ENCODE measurements at regions not wholly inside any gene's neighbourhood (a gene's known extent, or its start where the extent isn't known, plus 50 kb on each side); places are given as distances from the start of the nearest gene placed in this dataset.

DNA sequence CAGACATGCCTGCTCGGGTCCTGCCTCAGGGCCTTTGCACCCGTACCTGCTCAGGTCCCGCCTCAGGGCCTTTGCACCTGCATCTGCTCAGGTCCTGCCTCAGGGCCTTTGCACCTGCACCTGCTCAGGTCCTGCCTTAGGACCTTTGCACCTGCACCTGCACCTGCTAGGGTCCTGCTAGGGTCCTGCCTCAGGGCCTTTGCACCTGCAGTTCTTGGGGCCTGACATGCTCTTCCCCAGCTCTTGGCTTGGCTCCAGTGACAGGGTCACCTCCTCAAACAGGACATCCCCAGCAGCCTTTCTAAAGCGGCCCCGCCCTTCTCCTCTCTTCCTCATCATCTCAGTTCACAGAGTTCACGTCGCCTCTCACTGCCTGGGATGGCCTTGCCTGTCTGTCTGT, 54.9 kb upstream of the NCOR2 start:
- peaks cover 34% of the 10 kb centered on the region for H3K4me1 Mint-ChIP-seq (ENCODE audit: insufficient read depth, unreplicated experiment)
- H3K4me3 Mint-ChIP-seq (ENCODE audit: unreplicated experiment): no peak overlapping the region
- H3K27ac Mint-ChIP-seq (ENCODE audit: low read depth, unreplicated experiment): no peak overlapping the region
- TF ChIP-seq, protein P1, sequence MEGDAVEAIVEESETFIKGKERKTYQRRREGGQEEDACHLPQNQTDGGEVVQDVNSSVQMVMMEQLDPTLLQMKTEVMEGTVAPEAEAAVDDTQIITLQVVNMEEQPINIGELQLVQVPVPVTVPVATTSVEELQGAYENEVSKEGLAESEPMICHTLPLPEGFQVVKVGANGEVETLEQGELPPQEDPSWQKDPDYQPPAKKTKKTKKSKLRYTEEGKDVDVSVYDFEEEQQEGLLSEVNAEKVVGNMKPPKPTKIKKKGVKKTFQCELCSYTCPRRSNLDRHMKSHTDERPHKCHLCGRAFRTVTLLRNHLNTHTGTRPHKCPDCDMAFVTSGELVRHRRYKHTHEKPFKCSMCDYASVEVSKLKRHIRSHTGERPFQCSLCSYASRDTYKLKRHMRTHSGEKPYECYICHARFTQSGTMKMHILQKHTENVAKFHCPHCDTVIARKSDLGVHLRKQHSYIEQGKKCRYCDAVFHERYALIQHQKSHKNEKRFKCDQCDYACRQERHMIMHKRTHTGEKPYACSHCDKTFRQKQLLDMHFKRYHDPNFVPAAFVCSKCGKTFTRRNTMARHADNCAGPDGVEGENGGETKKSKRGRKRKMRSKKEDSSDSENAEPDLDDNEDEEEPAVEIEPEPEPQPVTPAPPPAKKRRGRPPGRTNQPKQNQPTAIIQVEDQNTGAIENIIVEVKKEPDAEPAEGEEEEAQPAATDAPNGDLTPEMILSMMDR (IDR thresholded peaks at IDR 0.05; ENCODE audit: unreplicated experiment): no peak
- no peak for DNase-seq (ENCODE audit: unreplicated experiment)
- ChIA-PET CTCF (interaction anchor here (0.6 kb wide), 2 partner anchors 122 to 130 kb away, joined by 3 read pairs; no protein-coding TSS in a partner anchor), POLR2A (interaction anchor here (0.8 to 1.1 kb wide), 2 partner anchors 10 to 105 kb away, joined by 3 read pairs; no protein-coding TSS in a partner anchor)
- BruUV-seq (replicated peaks): no TSS peak
- H3K36me3 Mint-ChIP-seq (ENCODE audit: insufficient read depth, unreplicated experiment): peaks cover 13% of the 10 kb centered on the region
- no peaks in the 10 kb centered on the region for H3K9me3 Mint-ChIP-seq (ENCODE audit: unreplicated experiment)
- intact Hi-C loops (cut with micrococcal nuclease): no loop called here
- H3K27me3 Mint-ChIP-seq (ENCODE audit: insufficient read depth, unreplicated experiment): no peaks in the 10 kb centered on the region

DNA sequence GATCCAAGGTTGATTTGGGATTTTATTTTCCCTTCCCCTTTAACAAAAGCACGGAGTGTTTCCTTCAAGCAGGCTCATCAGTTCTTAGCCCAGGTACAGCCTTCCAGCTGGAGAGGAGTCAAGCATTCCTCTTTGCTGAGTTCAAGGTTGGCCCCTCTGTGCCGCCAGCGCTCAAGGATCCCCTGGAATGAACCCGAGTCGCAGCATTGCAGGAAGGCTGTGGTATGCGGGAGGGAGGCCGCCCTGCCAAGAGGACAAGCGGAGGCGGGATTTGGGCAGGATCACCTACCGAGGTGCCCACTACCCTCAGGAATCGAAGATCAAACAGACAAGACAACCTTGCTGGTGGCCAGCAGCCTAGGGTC, 53.9 kb upstream of the NCOR2 start:
- no peak for DNase-seq (ENCODE audit: unreplicated experiment)
- Mint-ChIP-seq H3K9me3 (ENCODE audit: unreplicated experiment) (no peaks in the 10 kb centered on the region), H3K36me3 (ENCODE audit: insufficient read depth, unreplicated experiment) (peaks cover 13% of the 10 kb centered on the region), H3K27ac (ENCODE audit: low read depth, unreplicated experiment) (peak overlapping the region; percentile 67), H3K4me3 (ENCODE audit: unreplicated experiment) (peak overlapping the region; percentile 16), H3K27me3 (ENCODE audit: insufficient read depth, unreplicated experiment) (no peaks in the 10 kb centered on the region), H3K4me1 (ENCODE audit: insufficient read depth, unreplicated experiment) (peaks cover 35% of the 10 kb centered on the region)
- intact Hi-C loops (cut with micrococcal nuclease): no loop called here
- TF ChIP-seq, protein P1 (IDR thresholded peaks at IDR 0.05; ENCODE audit: unreplicated experiment): no peak
- no TSS peak for BruUV-seq (replicated peaks)
- ChIA-PET POLR2A (interaction anchor here (0.7 to 2.1 kb wide), 10 partner anchors 10 to 298 kb away, joined by 3 to 17 read pairs (median 3); no protein-coding TSS in a partner anchor), CTCF (interaction anchor here (0.6 to 1.2 kb wide), 3 partner anchors 43 to 279 kb away, joined by 3 to 4 read pairs (median 3); no protein-coding TSS in a partner anchor)

DNA sequence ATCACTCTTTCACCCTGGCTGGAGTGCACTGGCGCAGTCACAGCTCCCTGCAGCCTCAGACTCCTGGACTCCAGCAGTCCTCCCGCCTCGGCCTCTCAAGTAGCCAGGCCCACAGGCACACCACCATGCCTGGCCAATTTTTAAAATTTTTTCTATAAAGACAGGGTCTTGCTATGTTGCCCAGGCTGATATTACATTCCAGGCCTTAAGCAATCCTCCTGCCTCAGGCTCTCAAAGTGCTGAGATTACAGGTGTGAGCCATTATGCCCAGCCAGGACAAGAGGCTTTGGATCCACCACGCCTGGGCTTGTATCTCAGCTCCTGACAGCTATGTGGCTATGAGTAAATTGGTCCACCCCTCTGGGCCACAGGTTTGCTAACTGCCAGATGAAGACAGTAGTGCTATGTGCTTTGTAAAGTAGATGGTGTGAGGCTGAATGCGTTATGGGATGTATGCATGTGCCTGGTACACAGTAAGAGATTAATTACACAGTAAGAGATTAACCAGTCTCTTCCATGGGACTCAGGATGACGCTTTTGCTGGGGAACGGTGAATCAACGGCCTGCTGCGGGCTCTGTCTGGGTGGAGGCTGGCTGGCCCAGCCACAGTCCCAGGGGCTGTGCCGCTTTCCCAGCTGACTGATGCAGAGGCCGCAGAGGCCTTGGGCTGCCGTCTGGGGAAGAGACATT, 53.3 kb upstream of the NCOR2 start:
- DNase-seq (ENCODE audit: unreplicated experiment): no peak
- Mint-ChIP-seq H3K9me3 (ENCODE audit: unreplicated experiment) (no peaks in the 10 kb centered on the region), H3K4me1 (ENCODE audit: insufficient read depth, unreplicated experiment) (peaks cover 30% of the 10 kb centered on the region), H3K4me3 (ENCODE audit: unreplicated experiment) (peak overlapping the region; percentile 16), H3K27ac (ENCODE audit: low read depth, unreplicated experiment) (peak overlapping the region; percentile 67), H3K27me3 (ENCODE audit: insufficient read depth, unreplicated experiment) (no peaks in the 10 kb centered on the region), H3K36me3 (ENCODE audit: insufficient read depth, unreplicated experiment) (peaks cover 13% of the 10 kb centered on the region)
- no TSS peak for BruUV-seq (replicated peaks)
- intact Hi-C loops (cut with micrococcal nuclease): no loop called here
- ChIA-PET POLR2A (interaction anchor here (0.7 to 2.1 kb wide), 10 partner anchors 9 to 298 kb away, joined by 3 to 17 read pairs (median 3); no protein-coding TSS in a partner anchor), CTCF (interaction anchor here (0.6 to 1.2 kb wide), 6 partner anchors 13 to 279 kb away, joined by 3 to 4 read pairs (median 3); no protein-coding TSS in a partner anchor)
- TF ChIP-seq, protein P1 (IDR thresholded peaks at IDR 0.05; ENCODE audit: unreplicated experiment): no peak

DNA sequence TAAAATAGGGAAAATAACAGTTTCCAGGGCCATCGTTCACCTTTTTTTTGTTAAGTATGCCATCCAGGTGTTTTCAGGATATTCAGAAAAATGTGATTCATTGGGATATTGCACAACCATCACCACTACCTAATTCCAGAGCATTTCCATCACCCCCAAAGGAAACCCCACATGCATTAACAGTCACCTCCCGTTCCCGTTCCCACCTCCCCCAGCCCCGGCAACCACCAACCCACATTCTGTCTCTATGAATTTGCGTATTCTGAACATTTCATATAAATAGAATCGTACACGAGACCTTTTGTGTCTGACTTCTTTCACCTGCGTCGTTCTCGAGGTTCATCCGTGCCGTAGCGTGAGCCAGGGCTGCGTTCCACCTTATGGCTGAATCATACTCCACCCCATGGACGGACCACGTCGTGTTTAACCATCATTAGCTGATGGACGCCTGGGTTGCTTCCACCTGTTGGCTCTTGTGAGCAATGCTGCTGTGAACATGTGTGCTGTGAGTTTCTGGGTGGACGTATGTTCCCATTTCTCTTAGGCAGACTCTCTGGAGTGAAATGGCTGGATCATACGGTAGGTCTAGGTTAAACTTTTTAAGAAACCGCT, 51.0 kb upstream of the NCOR2 start:
- Mint-ChIP-seq H3K27ac (ENCODE audit: low read depth, unreplicated experiment) (no peak overlapping the region), H3K9me3 (ENCODE audit: unreplicated experiment) (no peaks in the 10 kb centered on the region), H3K4me3 (ENCODE audit: unreplicated experiment) (no peak overlapping the region), H3K4me1 (ENCODE audit: insufficient read depth, unreplicated experiment) (peaks cover 25% of the 10 kb centered on the region), H3K27me3 (ENCODE audit: insufficient read depth, unreplicated experiment) (no peaks in the 10 kb centered on the region), H3K36me3 (ENCODE audit: insufficient read depth, unreplicated experiment) (peaks cover 13% of the 10 kb centered on the region)
- no TSS peak for BruUV-seq (replicated peaks)
- POLR2A ChIA-PET: interaction anchor here (0.6 to 1.2 kb wide), 2 partner anchors 10 to 612 kb away, joined by 3 to 4 read pairs; no protein-coding TSS in a partner anchor
- CTCF ChIA-PET: interaction anchor here (0.6 to 0.7 kb wide), 2 partner anchors 22 to 102 kb away, joined by 3 to 4 read pairs; no protein-coding TSS in a partner anchor
- intact Hi-C loops (cut with micrococcal nuclease): no loop called here
- DNase-seq (ENCODE audit: unreplicated experiment): no peak
- TF ChIP-seq, protein P1 (IDR thresholded peaks at IDR 0.05; ENCODE audit: unreplicated experiment): no peak

Measured in MCF 10A (cell line).